SH-SY5Y (cell line): ENCODE measurements at regions not wholly inside any gene's neighbourhood (a gene's known extent, or its start where the extent isn't known, plus 50 kb on each side); places are given as distances from the start of the nearest gene placed in this dataset.

Experiments used
- GATA2 ChIP-seq: IDR thresholded peaks from 2 replicates; pipeline ENCODE4 v1.6.1; 2011; ENCODE audit warnings: mild to moderate bottlenecking, low read depth, low read length
- GATA3 ChIP-seq: IDR thresholded peaks from 2 replicates; pipeline ENCODE4 v1.6.1; 2011; ENCODE audit warnings: low read depth, mild to moderate bottlenecking, low read length, moderate library complexity

- TF ChIP-seq GATA2 = no peak
- no peak for TF ChIP-seq GATA3
These were observed 383.6 kb downstream of the PIK3C3 start for GRCh38 chr18:42338683-42339082.
